ENCODE measurements at regions not wholly inside any gene's neighbourhood (a gene's known extent, or its start where the extent isn't known, plus 50 kb on each side); places are given as distances from the start of the nearest gene placed in this dataset.

- no peak for DNase-seq
These were observed 457.9 kb downstream of the PIK3C3 start for GRCh38 chr18:42412896-42413295.

GRCh38 chr18:42413870-42414269 lies 458.8 kb downstream of the PIK3C3 start:
- DNase-seq: no peak

- no peak for DNase-seq
These were observed 459.9 kb downstream of the PIK3C3 start for GRCh38 chr18:42414756-42415454.

- no peak for DNase-seq
These were observed 462.2 kb downstream of the PIK3C3 start for GRCh38 chr18:42417189-42417588.

- no peak for DNase-seq
These were observed 463.1 kb downstream of the PIK3C3 start for GRCh38 chr18:42418121-42418520.

GRCh38 chr18:42425025-42425424 lies 470.0 kb downstream of the PIK3C3 start:
- no peak for DNase-seq

- DNase-seq: no peak
These were observed 471.5 kb downstream of the PIK3C3 start for GRCh38 chr18:42426496-42427015.

- DNase-seq: no peak
These were observed 474.2 kb downstream of the PIK3C3 start for GRCh38 chr18:42429196-42429595.

- DNase-seq: no peak
These were observed 481.3 kb downstream of the PIK3C3 start for GRCh38 chr18:42436222-42436765.

GRCh38 chr18:42437001-42437400 lies 482.0 kb downstream of the PIK3C3 start:
- no peak for DNase-seq

- DNase-seq: no peak
These were observed 482.6 kb downstream of the PIK3C3 start for GRCh38 chr18:42437646-42438045.

GRCh38 chr18:42442656-42443055 lies 487.6 kb downstream of the PIK3C3 start:
- no peak for DNase-seq

GRCh38 chr18:42444349-42444748 lies 489.3 kb downstream of the PIK3C3 start:
- DNase-seq: no peak

- no peak for DNase-seq
These were observed 490.3 kb downstream of the PIK3C3 start for GRCh38 chr18:42445359-42445758.

- no peak for DNase-seq
These were observed 491.2 kb downstream of the PIK3C3 start for GRCh38 chr18:42446195-42446594.

- DNase-seq: no peak
These were observed 492.7 kb downstream of the PIK3C3 start for GRCh38 chr18:42447688-42448087.

GRCh38 chr18:42458226-42458625 lies 503.2 kb downstream of the PIK3C3 start:
- no peak for DNase-seq

GRCh38 chr18:42459873-42460272 lies 504.8 kb downstream of the PIK3C3 start:
- DNase-seq: no peak

GRCh38 chr18:42471885-42472284 lies 516.9 kb downstream of the PIK3C3 start:
- DNase-seq: no peak

- DNase-seq: no peak
These were observed 518.6 kb downstream of the PIK3C3 start for GRCh38 chr18:42473611-42474010.

- no peak for DNase-seq
These were observed 519.5 kb downstream of the PIK3C3 start for GRCh38 chr18:42474577-42474976.

- no peak for DNase-seq
These were observed 520.1 kb downstream of the PIK3C3 start for GRCh38 chr18:42475157-42475556.

- no peak for DNase-seq
These were observed 522.2 kb downstream of the PIK3C3 start for GRCh38 chr18:42477267-42477666.

- DNase-seq: no peak
These were observed 525.4 kb downstream of the PIK3C3 start for GRCh38 chr18:42480441-42480840.

GRCh38 chr18:42484648-42485047 lies 529.6 kb downstream of the PIK3C3 start:
- no peak for DNase-seq
